K562 (cell line): ENCODE measurements at regions not wholly inside any gene's neighbourhood (a gene's known extent, or its start where the extent isn't known, plus 50 kb on each side); places are given as distances from the start of the nearest gene placed in this dataset.

Experiments
- ATAC-seq: fragments of 200-7000 bp; cut with Tn5 transposase; 3 replicates; pipeline ENCODE4 v1.9.1; 2020; ENCODE audit warnings: moderate library complexity
- BruUV-seq: library from RNA; stranded (reverse); fragments of 400-500 nt; replicated peaks from 2 replicates; lab custom pipeline; 2021; lab: Mats Ljungman, UMichigan
- CTCF ChIA-PET: fragments of 300-600 bp; formaldehyde crosslinking; extraction: SDS; loops from one replicate; lab custom pipeline; 2021; ENCODE audit warnings: low intra/inter-chr PET ratio; lab: Yijun Ruan, JAX
- POLR2A ChIA-PET: fragments of 300-600, 350-650 bp; sonication (Branson Sonifier 250); formaldehyde crosslinking; extraction: SDS; loops from one replicate; lab custom pipeline; 2021; ENCODE audit warnings: antibody characterized with exemption, inconsistent platforms; lab: Yijun Ruan, JAX
- DNase-seq, 4 experiments: peaks; one replicate each; pipeline versions ENCODE4 v3.0.0 to v3.0.0-alpha.2; 2011 to 2018; ENCODE audit warnings: low spot score in 3 of 4, mixed read lengths in 3 of 4; ENCODE audit errors: extremely low read depth in 1 of 4
- FAIRE-seq: peaks from 2 replicates; lab custom pipeline; 2011; peaks lifted over from hg19 to GRCh38; lab: Jason Lieb, UNC
- H2AFZ ChIP-seq: 2 replicates; pipeline ENCODE4 v1.6.0; 2011; ENCODE audit warnings: low read depth, low read length, control low read depth, inconsistent platforms
- H3K27ac ChIP-seq: fragments of 200-600 bp; 3 replicates; pipeline ENCODE4 v1.8.0; 2011; ENCODE audit warnings: low read depth, mild to moderate bottlenecking, control low read depth, inconsistent platforms, low read length, moderate library complexity, mixed read lengths; ENCODE audit errors: extremely low read depth
- H3K27me3 ChIP-seq, 2 experiments: fragments of 300-600 bp in 1 of 2; 2 replicates in 1 of 2; 3 replicates in 1 of 2; pipeline versions ENCODE4 v1.6.0 to v1.8.0; 2011; ENCODE audit warnings: inconsistent platforms in 2 of 2, low read length in 2 of 2, mild to moderate bottlenecking in 1 of 2, mixed read lengths in 1 of 2, moderate library complexity in 1 of 2; ENCODE audit not compliant: control insufficient read depth in 2 of 2, insufficient read depth in 2 of 2
- H3K36me3 ChIP-seq: fragments of 300-600 bp; 3 replicates; pipeline ENCODE4 v1.8.0; 2011; ENCODE audit warnings: mild to moderate bottlenecking, low read length, inconsistent platforms; ENCODE audit not compliant: control insufficient read depth, insufficient read depth
- H3K4me1 ChIP-seq, 2 experiments: fragments of 200-600 bp in 1 of 2; replicated peaks in 1 of 2; 2 replicates in 1 of 2; 3 replicates in 1 of 2; pipeline versions ENCODE4 v1.5.1 to v1.8.0; 2011; ENCODE audit warnings: inconsistent platforms in 2 of 2, low read length in 2 of 2, mild to moderate bottlenecking in 1 of 2, mixed read lengths in 1 of 2, moderate library complexity in 1 of 2; ENCODE audit not compliant: control insufficient read depth in 2 of 2, insufficient read depth in 2 of 2
- H3K4me2 ChIP-seq: 2 replicates; pipeline ENCODE4 v1.6.1; 2011; ENCODE audit warnings: low read length, control low read depth, inconsistent platforms, mixed read lengths; ENCODE audit not compliant: insufficient read depth
- H3K4me3 ChIP-seq: fragments of 200-600 bp; sonication (generic), shearing (Covaris generic); 2 replicates; pipeline ENCODE4 v1.5.1; 2016; ENCODE audit warnings: control low read depth, inconsistent platforms
- H3K79me2 ChIP-seq: fragments of 200-600 bp; 3 replicates; pipeline ENCODE4 v1.8.0; 2011; ENCODE audit warnings: low read length, inconsistent platforms; ENCODE audit not compliant: control insufficient read depth, insufficient read depth
- H3K9ac ChIP-seq, 2 experiments: 2 replicates each; pipeline versions ENCODE4 v1.6.0 to v1.6.1; 2011; ENCODE audit warnings: low read depth in 2 of 2, low read length in 2 of 2, control low read depth in 1 of 2, inconsistent platforms in 1 of 2, mild to moderate bottlenecking in 1 of 2, mixed read lengths in 1 of 2; ENCODE audit not compliant: insufficient read depth in 1 of 2
- H3K9me1 ChIP-seq: one replicate; pipeline ENCODE4 v1.6.0; 2011; ENCODE audit warnings: inconsistent platforms, mild to moderate bottlenecking, low read length, moderate library complexity; ENCODE audit not compliant: control insufficient read depth, insufficient read depth
- H3K9me3 ChIP-seq: replicated peaks from 2 replicates; pipeline ENCODE4 v1.5.1; 2011; ENCODE audit warnings: low read depth, low read length, inconsistent platforms; ENCODE audit not compliant: control insufficient read depth, insufficient read depth
- H4K20me1 ChIP-seq: replicated peaks from 2 replicates; pipeline ENCODE4 v1.6.1; 2011; ENCODE audit warnings: low read length, inconsistent platforms, mixed read lengths; ENCODE audit not compliant: control insufficient read depth, insufficient read depth
- ATF2 ChIP-seq: sonication (generic); formaldehyde crosslinking; IDR thresholded peaks from 2 replicates; pipeline ENCODE4 v1.8.1; 2022; ENCODE audit warnings: missing genetic modification reagents
- CTBP1 ChIP-seq: fragments of 450-650 bp; IDR thresholded peaks from 2 replicates; pipeline ENCODE4 v1.6.1; 2016; ENCODE audit warnings: borderline replicate concordance
- HDGF ChIP-seq: fragments of 450-650 bp; IDR thresholded peaks from 2 replicates; pipeline ENCODE4 v1.6.1; 2016
- MTF1 ChIP-seq: fragments of 250-450 bp; sonication (Bioruptor Pico); IDR thresholded peaks from 2 replicates; pipeline ENCODE4 v1.9.0; 2021; ENCODE audit warnings: moderate library complexity, mild to moderate bottlenecking, inconsistent platforms, borderline replicate concordance
- NUFIP1 ChIP-seq: fragments of 450-650 bp; IDR thresholded peaks from 2 replicates; pipeline ENCODE4 v1.6.1; 2018; ENCODE audit not compliant: partially characterized antibody
- PCBP1 ChIP-seq: fragments of 200-400 bp; formaldehyde crosslinking; IDR thresholded peaks from 2 replicates; pipeline ENCODE4 v1.6.1; 2018; ENCODE audit warnings: mild to moderate bottlenecking, low read depth, low read length; ENCODE audit not compliant: poor library complexity, severe bottlenecking
- PHF21A ChIP-seq: fragments of 450-650 bp; IDR thresholded peaks from 2 replicates; pipeline ENCODE4 v1.6.1; 2017; ENCODE audit warnings: low read depth, borderline replicate concordance
- POU5F1 ChIP-seq: fragments of 150-350 bp; IDR thresholded peaks from 2 replicates; pipeline ENCODE4 v1.6.1; 2014; ENCODE audit warnings: borderline replicate concordance, low read length, low read depth, mild to moderate bottlenecking; ENCODE audit not compliant: partially characterized antibody
- RB1 ChIP-seq: fragments of 450-650 bp; IDR thresholded peaks from 2 replicates; pipeline ENCODE4 v1.6.1; 2017; ENCODE audit warnings: low read depth, mild to moderate bottlenecking
- SREBF1 ChIP-seq: fragments of 150-350 bp; IDR thresholded peaks from 2 replicates; pipeline ENCODE4 v1.6.1; 2014; ENCODE audit warnings: antibody characterized with exemption, low read depth, low read length, borderline replicate concordance
- USF2 ChIP-seq: sonication (generic); formaldehyde crosslinking; IDR thresholded peaks from 2 replicates; pipeline ENCODE4 v1.5.0; 2020; ENCODE audit warnings: missing genetic modification reagents
- ZBTB33 ChIP-seq: sonication (generic); formaldehyde crosslinking; IDR thresholded peaks from 2 replicates; pipeline ENCODE4 v1.8.1; 2023; ENCODE audit warnings: mild to moderate bottlenecking, missing genetic modification reagents
- ZFP30 ChIP-seq: fragments of 250-450 bp; sonication (Bioruptor Pico); IDR thresholded peaks from 2 replicates; pipeline ENCODE4 v1.8.0; 2022; ENCODE audit warnings: moderate library complexity, mild to moderate bottlenecking, inconsistent platforms, borderline replicate concordance
- ZNF561 ChIP-seq: fragments of 450-650 bp; formaldehyde crosslinking; conservative IDR thresholded peaks from 2 replicates; pipeline ENCODE4 v1.4.0; 2020; ENCODE audit warnings: mild to moderate bottlenecking, moderate library complexity
- ZNF778 ChIP-seq: fragments of 450-650 bp; formaldehyde crosslinking; IDR thresholded peaks from 2 replicates; pipeline ENCODE4 v1.4.0; 2020; ENCODE audit warnings: mild to moderate bottlenecking, moderate library complexity
- WGBS: fragments of 100-300 bp; shearing (Covaris generic); methylation state at CpG from one replicate; pipeline ENCODE4 v1.1.6; 2016; ENCODE audit warnings: low coverage, mixed read lengths; ENCODE audit not compliant: insufficient coverage; ENCODE audit errors: missing lambda C conversion rate; 5-methylcytosine and 5-hydroxymethylcytosine counted together
- in situ Hi-C: fragments of 300-500 bp; cut with MboI; formaldehyde crosslinking; loops from 4 replicates; pipeline ENCODE4 v1.15.0; 2018; ENCODE audit warnings: inconsistent platforms, mixed read lengths
- intact Hi-C: fragments of 100-400 bp; cut with micrococcal nuclease; formaldehyde crosslinking; loops from 2 replicates; pipeline ENCODE4 v1.14.2; 2022

GRCh38 chr20:39259010-39259803 is 297.1 kb downstream of the DHX35 start:
- Histone ChIP-seq H3K27ac (no peak overlapping the region), H4K20me1 (no peaks in the 10 kb centered on the region), H3K4me2 (no peak overlapping the region), H3K79me2 (no peaks in the 10 kb centered on the region), H3K9me1 (no peaks in the 10 kb centered on the region), H3K9me3 (no peaks in the 10 kb centered on the region), H3K27me3 (no peaks in the 10 kb centered on the region), H2AFZ (no peak overlapping the region), H3K36me3 (no peaks in the 10 kb centered on the region), H3K4me1 (no peaks in the 10 kb centered on the region), H3K4me3 (no peak overlapping the region), H3K9ac (no peak overlapping the region)
- TF ChIP-seq CTBP1 (no peak), MTF1 (CRISPR knock-in tag) (no peak), ATF2 (CRISPR knock-in tag) (no peak), SREBF1 (no peak), ZNF778 (CRISPR knock-in tag) (no peak), ZBTB33 (CRISPR knock-in tag) (no peak), ZNF561 (CRISPR knock-in tag) (no peak), PCBP1 (no peak), RB1 (no peak), NUFIP1 (no peak), POU5F1 (no peak), USF2 (CRISPR knock-in tag) (no peak), PHF21A (no peak), HDGF (no peak), ZFP30 (CRISPR knock-in tag) (no peak)
- intact Hi-C loops (no loop called here), in situ Hi-C loops (loop anchor here (25.0 kb wide), 2 partner anchors 1428 to 1678 kb away; partner anchors contain the start of gene MAFB)
- CTCF ChIA-PET, result no interaction called here
- no peak for DNase-seq
- WGBS, result 3% methylated on average over 6 of the region's 6 CpGs
- BruUV-seq, result no TSS peak
- no peak for ATAC-seq
- POLR2A ChIA-PET, result interaction anchor here (0.6 kb wide), 1 partner anchor 16 kb away, joined by 3 read pairs; no protein-coding TSS in a partner anchor
- no peak for FAIRE-seq
